Stimulated activated CD8-positive, alpha-beta memory T cell treated with anti-CD3 and anti-CD28 coated beads, Interleukin-7, amount 100 ng/mL, for 48 hours (primary cell): ENCODE measurements at regions not wholly inside any gene's neighbourhood (a gene's known extent, or its start where the extent isn't known, plus 50 kb on each side); places are given as distances from the start of the nearest gene placed in this dataset.

Source experiments
- DNase-seq, 2 donors: peaks; one replicate each; pipeline ENCODE4 v3.0.0-alpha.2; 2020; ENCODE audit warnings: low read depth in 1 of 2; ENCODE audit errors: extremely low read depth in 1 of 2

DNA sequence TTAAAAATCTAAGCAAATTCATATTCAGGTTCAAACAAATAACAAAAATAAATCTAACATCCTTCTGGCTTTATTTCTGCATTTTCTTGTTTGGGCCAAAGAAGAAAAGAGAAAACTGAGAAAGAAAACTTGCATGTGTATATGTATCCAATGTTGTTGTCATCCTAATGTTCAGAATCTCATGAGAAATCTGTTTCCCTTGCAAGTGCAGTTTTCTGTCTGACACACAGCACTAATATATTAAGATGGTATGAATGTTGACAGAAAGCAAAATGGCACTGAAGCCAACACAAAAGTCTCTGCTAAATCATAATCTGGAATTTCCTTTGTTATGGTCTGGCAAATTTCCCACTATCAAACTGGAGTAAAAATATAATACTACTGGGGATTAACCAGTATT, 235.9 kb downstream of the HGF start:
- no peak for DNase-seq

DNA sequence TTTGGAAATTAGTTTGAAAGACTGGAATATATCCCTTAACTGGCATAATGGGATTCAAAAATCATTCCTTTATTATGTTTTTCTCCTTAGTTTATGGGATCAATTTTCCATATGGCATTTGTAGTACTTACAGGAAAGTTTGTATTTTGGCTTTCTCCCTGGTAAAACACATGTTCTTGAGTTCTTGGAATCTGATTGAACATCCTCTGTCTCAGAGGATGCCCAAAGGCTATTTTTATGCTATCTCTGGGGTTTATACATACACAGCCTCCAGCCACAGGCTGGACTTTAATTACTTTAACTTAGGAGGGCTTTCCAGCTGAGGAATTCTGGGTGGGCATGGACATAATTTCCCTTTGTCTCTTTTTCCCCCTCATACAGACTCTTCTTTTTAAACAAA, 236.4 kb downstream of the HGF start:
- DNase-seq: no peak

DNA sequence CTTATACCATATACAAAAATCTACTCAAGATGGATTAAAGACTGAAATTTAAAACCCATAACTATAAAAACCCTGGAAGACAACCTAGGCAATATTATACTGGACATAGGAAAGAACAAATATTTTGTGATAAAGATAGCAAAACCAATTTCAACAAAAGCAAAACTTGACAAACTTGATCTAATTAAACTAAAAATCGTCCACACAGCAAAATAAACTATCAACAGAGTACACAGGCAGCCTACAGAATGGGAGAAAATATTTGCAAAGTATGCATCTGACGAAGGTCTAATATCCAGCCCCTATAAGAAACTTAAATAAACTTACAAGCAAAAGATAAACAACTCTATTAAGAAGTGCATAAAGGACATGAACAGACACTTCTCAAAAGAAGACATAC, 240.1 kb downstream of the HGF start:
- no peak for DNase-seq

DNA sequence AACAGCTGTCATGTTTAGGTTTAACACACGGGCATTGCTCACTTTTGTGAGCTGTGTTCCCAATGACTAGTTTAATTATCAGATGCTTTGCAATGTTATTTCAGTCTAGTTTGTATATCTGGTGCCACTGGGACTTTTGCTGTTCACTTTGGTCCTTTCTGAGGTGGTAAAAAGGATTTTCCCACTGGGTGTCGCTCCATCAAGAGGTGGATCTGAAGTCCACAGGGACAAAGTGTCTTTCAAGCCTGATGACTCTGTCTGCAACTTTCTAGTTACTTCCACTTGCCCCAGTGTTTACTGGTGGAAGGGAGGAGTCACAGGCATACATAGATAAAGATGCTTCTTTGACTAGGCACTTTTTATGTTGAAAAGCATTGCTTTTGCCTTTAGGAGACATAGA, 242.2 kb downstream of the HGF start:
- DNase-seq: no peak

DNA sequence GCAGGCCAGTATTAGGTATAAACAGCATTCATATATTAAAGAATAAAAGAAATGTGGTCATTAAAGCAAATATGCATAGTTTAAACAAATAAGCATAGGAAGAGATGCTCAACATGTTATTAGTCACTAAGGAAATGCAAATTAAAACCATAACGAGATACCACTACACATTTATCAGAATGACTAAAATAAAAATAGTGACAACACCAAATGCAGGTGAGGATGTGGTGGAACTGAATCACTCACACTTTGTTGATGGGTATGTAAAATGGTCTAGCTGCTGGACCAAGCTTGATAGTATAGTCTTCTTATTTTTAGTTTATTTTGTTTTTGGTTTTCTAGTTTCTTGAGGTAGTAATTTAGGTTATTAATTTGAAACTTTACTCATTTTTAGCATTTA, 242.9 kb downstream of the HGF start:
- DNase-seq: no peak

DNA sequence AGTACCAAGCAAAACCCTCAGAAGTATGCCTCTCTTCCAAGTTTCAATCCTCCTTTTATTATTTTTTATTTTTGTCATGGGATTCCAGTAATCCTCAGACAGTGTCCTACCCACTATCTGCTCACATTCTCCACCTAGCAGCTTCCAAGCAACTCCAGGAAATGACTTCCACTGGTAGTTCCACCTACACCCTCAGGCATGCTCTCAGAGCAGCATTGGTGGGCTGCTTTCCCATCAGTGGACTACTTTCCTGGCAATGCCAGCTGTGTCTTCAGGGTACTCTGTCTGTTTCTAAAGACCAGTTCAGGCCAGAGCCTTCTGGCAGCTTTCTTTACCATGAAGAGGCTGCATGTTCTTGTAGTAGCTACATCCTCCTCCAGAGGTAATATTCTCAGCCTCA, 244.0 kb downstream of the HGF start:
- DNase-seq: no peak

DNA sequence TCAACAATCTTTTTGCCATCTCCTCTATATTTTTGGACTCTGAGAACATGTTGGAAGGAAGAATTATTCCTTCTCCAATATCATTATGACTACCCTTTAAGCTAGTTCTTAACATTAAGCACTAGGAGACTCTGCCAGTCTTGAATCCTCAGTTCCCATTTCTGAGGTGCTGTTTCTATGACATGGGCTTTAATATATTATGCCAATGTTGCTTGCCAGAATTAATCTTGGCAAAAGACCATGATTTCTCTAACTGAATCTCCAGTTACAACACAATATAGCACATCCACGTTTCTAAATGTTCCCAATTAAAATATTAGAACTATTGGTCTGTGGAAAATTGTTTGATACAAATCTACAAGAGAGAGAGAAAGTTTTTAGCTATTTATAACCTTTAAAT, 250.0 kb downstream of the HGF start:
- DNase-seq: no peak

DNA sequence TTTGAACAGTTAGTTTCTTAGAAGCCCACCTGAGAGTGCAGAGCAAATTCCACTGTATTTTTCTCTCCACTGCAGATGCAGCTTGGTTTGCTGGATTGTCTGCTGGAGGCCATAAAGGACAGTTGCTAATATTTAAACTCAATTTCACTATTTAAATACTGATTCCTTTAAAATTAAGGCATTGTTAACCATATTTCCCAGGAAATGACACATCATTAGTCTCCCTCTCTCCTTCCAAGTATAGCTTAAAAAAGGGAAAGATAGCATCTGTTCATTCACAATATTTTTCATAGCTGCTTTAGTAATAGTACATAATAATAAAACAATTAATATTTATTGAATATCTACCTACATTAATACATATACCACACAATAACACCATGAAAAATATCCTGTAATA, 252.9 kb downstream of the HGF start:
- no peak for DNase-seq

DNA sequence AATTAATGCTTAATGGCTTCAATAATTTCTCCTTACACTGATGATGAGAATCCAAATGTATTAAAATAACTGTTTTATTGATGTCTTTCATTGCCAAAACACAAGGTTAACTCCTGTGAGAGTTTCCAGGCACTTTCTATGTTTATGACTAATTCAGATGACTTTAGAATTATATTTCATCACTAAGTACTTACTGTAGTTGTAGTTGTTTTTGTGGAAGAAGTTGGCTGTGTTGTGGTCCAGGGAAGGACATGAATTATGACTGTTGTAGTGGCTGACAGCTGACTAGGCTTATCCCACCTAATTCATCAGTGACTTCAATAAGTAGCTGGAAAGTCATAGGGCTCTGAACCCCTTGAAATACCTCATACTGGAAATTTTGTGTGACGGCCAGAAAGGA, 254.8 kb downstream of the HGF start:
- no peak for DNase-seq

DNA sequence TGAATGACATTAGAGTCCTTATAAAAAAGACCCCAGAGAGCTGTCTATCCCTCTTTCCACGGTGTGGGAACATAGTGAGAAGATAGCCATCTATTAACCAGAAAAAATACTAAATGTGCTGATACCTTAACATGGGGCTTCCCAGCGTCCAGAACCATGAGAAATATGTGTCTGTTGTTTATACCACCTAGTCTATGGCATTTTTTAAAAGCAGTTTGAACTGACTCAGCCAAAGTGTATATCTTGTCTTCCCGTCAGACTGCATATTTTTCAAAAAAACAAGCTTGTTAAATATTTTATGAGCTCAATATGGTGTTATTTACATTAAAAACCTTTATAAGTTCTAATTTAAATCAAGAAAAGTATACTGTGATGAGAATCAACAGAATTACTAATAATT, 255.3 kb downstream of the HGF start:
- no peak for DNase-seq

DNA sequence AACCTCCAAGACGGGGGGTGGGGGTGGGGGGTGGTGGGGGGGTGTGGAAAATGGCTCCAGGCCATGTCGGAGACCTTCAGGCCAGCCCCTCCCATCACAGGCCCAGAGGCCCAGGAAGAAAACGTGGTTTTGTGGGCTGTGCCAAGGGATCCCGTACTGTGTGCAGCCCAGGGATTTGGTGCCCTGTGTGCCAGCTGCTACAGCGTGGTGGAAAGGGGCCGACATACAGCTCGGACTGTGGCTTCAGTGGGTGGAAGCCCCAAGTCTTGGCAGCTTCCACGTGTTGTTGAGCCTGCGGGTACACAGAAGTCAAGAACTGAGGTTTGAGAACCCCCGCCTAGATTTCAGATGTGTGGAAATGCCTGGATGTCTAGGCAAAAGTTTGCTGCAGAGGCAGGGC, 259.7 kb downstream of the HGF start:
- DNase-seq: no peak

DNA sequence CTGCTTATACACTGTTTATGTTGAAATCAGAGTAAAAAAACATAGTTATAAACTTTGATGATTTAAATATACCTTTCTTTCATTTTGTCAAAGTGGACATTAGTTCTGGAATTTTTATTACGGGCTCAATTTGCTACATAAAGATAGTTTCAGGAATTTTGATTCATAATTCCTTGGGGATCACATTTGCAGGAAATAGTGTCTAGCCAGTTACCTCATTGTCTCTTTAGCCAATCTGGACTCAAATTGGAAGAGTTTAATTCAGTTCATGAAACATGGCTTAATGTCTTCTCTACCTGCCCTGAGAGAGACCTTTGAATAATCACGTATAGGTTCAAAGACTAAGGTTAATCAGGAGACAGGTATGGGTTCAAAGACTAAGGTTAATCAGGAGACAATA, 262.6 kb downstream of the HGF start:
- DNase-seq: no peak

DNA sequence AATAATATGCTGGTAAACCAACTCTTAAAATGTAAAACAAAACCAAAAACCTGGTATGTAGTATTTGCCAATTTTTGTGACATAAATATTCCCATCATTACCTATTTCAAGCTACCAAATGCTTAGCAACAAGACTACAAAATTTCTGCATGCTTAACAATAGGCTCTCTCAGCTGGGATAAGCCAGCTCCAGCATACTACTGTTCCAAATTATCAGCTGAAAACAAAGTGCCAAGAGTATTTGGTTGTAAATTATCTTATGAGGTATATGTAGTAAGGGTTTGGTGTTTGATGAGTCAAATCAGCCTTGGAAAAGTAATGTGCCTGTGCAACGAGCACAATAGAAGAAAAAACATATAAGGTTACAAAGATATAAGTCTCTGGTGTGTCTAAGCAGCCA, 263.2 kb downstream of the HGF start:
- no peak for DNase-seq

DNA sequence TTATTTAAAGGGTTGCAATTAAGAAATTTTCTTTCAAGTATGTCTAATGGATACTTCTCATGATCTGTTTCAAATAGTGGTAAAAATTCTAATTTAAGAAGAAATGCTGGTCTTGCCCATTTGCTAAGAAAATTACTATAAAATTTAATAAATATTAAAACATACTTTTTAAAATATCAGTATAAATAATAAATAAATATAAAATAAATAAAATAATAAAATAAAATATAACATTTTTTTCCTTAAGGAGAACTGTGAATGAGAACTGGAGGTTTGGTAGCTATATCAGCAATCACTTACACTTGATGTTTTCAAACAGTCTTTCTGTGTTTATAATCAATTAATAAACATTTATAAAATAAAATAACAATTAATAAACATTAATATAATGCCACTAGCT, 266.1 kb downstream of the HGF start:
- DNase-seq: no peak

DNA sequence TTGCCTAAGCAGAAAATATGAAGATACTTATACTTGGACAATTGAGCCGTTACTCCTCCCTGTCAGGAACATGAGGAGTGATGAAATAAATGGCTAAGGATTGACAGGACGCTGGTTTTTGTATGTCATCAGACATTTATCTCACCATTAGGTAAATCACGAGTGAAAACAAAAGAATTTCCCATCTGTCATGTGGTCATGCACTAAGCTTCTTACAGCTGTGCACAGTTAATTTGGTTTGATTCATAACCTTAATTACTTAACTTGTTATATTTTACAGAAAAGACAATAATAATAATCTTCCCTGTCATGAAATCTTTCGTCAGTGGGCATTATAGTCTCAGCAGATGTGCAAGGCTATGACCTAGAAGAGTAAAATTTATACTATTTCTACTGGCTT, 266.5 kb downstream of the HGF start:
- no peak for DNase-seq

DNA sequence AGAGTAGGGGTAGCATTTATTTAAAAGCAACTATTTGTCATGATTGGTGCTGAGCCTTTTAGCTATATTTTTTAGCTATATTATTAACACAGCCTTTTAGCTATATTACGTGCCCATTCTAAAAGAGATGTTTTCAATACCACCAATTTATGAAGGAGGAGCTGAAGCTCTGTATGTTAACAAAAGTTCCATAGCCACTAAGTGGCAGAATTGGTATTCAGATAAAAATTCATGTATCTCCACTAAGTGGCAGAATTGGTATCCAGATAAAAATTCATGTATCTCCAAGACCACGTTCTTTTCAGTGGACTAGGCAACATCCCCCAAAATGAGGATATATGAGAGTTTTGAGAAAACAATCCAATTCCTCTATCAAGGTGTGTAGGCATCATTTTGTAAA, 268.6 kb downstream of the HGF start:
- no peak for DNase-seq

DNA sequence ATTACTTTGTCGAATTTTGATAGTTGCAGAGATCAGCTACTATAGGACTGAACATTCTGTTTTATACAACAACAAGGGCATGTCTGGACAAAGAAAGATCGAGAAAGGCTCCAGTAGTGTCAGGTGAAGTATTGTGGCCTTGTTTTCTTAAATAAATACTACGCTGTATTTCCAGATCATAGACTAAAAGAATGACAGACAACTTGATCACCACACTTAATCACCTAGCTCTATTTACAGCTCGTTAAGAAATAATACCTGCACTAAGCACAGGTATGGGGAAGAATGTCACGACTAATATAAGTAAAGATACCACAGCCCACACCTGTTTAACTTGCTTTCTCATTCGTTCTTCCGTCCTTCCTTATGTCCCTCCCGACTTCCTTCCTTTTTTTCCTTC, 269.2 kb downstream of the HGF start:
- DNase-seq: no peak

DNA sequence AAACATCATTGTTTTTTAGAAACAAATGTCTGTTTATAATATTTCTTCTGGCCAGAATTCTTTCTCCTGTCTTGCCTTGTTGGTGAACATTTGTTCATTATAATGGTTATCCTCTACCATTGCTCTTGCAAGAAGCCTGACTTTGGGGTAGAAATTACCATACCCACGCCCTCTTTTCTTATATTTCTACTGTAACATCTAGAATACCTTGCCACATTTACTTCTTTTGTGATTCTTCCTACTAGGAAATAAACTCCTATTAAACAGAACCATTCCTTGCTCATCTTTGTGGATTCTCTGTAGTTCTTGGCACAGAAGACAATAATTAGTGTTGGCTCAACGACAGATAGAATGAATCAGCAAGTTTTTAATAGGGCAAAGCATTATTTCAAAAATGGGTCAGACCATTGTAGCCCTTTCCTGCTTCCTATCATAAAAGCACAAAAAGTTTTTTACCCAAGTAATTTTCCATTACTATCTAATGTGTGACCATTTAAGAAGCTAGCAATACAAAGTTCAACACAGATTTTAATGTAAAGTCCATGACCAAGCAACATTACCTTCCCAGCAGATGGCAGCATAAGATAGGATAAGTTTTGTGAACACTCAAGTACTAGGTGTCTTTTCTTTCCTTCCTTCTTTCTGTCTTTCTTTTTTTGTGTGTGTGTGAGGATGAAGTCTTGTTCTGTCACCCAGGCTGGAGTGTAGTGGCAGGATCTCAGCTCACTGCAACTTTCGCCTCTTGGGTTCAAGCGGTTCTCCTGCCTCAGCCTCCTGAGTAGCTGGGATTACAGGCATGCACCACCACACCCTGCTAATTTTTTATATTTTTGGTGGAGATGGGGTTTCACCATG, 270.4 kb downstream of the HGF start:
- DNase-seq: no peak

DNA sequence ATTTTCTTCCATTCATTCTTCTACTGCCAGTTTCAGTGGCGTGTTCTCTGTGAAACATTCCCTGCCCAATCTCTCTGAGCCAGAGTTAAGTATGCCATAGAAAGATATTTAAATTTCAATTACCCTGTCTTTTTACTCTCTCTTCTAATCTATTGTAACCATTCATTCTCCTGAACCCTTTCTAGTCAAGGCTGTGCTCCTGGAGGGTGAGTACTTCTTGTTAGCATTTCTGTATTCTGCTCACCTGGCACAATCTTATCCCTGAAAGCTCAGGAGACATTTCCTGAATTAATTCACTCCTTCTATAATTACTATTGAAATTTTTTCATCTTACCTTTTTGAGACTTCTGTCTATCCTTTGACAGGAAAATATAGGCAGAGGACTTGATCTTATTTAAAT, 271.7 kb downstream of the HGF start:
- DNase-seq: no peak

DNA sequence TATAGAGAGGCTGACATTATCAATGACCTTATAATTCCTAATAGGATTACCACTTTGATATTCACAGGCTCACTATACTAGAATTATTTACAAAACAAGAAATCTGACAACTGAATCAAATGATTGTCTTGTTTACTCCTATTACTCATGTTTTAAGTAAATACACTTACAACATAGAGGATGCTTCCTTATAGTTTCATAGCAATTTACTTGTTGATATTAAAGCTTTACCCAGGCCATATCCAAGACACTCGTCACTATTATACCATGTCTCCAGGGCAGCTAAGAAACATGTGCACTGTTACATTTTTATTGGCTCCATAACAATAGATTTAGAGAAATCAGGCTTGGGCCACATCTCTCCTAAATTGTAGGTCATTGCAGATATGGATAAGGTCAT, 276.9 kb downstream of the HGF start:
- DNase-seq: no peak

DNA sequence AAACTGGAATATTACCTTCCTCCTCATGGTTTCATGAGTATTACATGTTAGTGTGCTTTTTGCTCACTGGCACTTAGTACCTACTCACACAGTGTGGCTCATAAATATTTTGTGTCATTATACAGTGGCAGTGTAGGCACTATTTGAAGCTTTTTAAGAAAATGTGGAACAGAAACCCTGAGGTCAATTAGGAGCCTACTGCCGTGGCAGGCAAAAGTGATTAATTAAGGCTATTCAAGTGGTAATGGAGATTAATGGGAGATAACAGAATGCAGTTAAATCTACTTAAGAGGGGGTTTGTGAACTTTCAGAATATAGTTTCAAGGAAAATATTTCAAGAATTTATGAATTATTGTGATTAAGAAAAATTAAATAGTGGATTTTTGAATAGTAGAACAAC, 277.6 kb downstream of the HGF start:
- no peak for DNase-seq

DNA sequence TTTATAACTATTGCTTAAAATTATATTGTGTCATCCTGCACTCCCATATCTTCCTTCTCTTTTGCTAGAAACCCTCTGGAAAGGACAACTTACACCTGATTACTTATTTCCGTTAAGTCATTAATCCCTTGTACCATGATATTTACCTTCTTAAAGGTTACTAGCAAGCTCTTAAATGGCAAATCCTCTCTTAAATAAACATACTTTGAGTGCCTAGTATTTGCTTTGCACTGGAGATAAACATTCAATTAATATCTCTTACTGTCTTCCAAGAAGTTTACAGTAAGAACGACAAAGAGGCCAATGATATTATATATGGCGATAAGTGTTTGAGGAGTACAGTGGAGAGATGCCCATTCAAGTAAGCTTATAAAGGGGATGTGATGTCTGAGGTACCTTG, 278.3 kb downstream of the HGF start:
- DNase-seq: no peak

DNA sequence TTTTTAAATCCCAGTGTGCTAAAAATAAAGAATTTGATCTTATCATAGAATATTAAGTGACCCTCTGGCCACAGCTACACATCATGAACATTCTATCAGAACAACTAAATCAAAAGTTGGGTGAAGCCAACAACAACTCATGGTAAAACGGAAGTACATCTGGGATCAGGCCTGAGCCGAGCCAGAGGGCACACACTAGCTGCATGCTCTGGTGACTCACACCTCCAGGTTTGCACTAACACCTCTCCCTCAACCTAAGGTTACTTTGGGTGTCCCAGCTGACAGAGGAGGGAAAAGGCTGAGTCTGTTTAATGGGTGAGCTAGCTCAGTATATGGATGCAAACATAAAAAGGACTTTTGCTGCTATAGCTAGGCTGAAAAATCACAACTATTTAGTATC, 281.6 kb downstream of the HGF start:
- DNase-seq: no peak
